ENCODE measurements at regions not wholly inside any gene's neighbourhood (a gene's known extent, or its start where the extent isn't known, plus 50 kb on each side); places are given as distances from the start of the nearest gene placed in this dataset.

GRCh38 chr18:39435996-39436395 is 1870.4 kb upstream of the CELF4 start:
- Mint-ChIP-seq H3K4me3 (no peak overlapping the region), H3K9me3 (peaks cover 8 to 13% of the 10 kb centered on the region in 2 donors), H3K4me1 (ENCODE audit: low read depth in 2 of 2) (no peaks in the 10 kb centered on the region), H3K27me3 (no peaks in the 10 kb centered on the region), H3K27ac (no peak overlapping the region), H3K36me3 (ENCODE audit: insufficient read depth) (no peaks in the 10 kb centered on the region)
- DNase-seq (no peak), ATAC-seq (replicated peaks) (no peak)

- no peaks in the 10 kb centered on the region for H3K36me3 Mint-ChIP-seq (ENCODE audit: insufficient read depth)
- ATAC-seq (replicated peaks) (no peak), DNase-seq (no peak)
- H3K27me3 Mint-ChIP-seq = no peaks in the 10 kb centered on the region
- H3K27ac Mint-ChIP-seq = no peak overlapping the region
- no peak overlapping the region for H3K4me3 Mint-ChIP-seq
- H3K9me3 Mint-ChIP-seq = peaks cover 8 to 13% of the 10 kb centered on the region in 2 donors
- H3K4me1 Mint-ChIP-seq (ENCODE audit: low read depth in 2 of 2) = no peaks in the 10 kb centered on the region
These were observed 1869.6 kb upstream of the CELF4 start for GRCh38 chr18:39435209-39435608.

- DNase-seq (no peak), ATAC-seq (replicated peaks) (no peak)
- no peak overlapping the region for H3K27ac Mint-ChIP-seq
- no peak overlapping the region for H3K4me3 Mint-ChIP-seq
- no peaks in the 10 kb centered on the region for H3K36me3 Mint-ChIP-seq (ENCODE audit: insufficient read depth)
- no peaks in the 10 kb centered on the region for H3K27me3 Mint-ChIP-seq
- H3K4me1 Mint-ChIP-seq (ENCODE audit: low read depth in 2 of 2) = no peaks in the 10 kb centered on the region
- peaks cover 8 to 13% of the 10 kb centered on the region in 2 donors for H3K9me3 Mint-ChIP-seq
These were observed 1868.8 kb upstream of the CELF4 start for GRCh38 chr18:39434223-39434920.

GRCh38 chr18:39425172-39425850 is 1859.7 kb upstream of the CELF4 start:
- ATAC-seq (replicated peaks) (no peak), DNase-seq (no peak)
- H3K9me3 Mint-ChIP-seq = peaks cover 5 to 8% of the 10 kb centered on the region in 2 donors
- no peaks in the 10 kb centered on the region for H3K27me3 Mint-ChIP-seq
- no peak overlapping the region for H3K4me3 Mint-ChIP-seq
- H3K27ac Mint-ChIP-seq = no peak overlapping the region
- H3K4me1 Mint-ChIP-seq (ENCODE audit: low read depth in 2 of 2) = no peaks in the 10 kb centered on the region
- H3K36me3 Mint-ChIP-seq (ENCODE audit: insufficient read depth) = no peaks in the 10 kb centered on the region

GRCh38 chr18:39424261-39424660 is 1858.7 kb upstream of the CELF4 start:
- Mint-ChIP-seq H3K27me3 (no peaks in the 10 kb centered on the region), H3K36me3 (ENCODE audit: insufficient read depth) (no peaks in the 10 kb centered on the region), H3K9me3 (peaks cover 5 to 8% of the 10 kb centered on the region in 2 donors), H3K4me3 (no peak overlapping the region), H3K27ac (no peak overlapping the region), H3K4me1 (ENCODE audit: low read depth in 2 of 2) (no peaks in the 10 kb centered on the region)
- no peak for DNase-seq
- no peak for ATAC-seq (replicated peaks)

- Mint-ChIP-seq H3K36me3 (ENCODE audit: insufficient read depth) (no peaks in the 10 kb centered on the region), H3K4me3 (no peak overlapping the region), H3K27ac (no peak overlapping the region), H3K9me3 (peaks cover 5 to 7% of the 10 kb centered on the region in 2 donors), H3K4me1 (ENCODE audit: low read depth in 2 of 2) (no peaks in the 10 kb centered on the region), H3K27me3 (no peaks in the 10 kb centered on the region)
- DNase-seq (no peak), ATAC-seq (replicated peaks) (no peak)
These were observed 1855.7 kb upstream of the CELF4 start for GRCh38 chr18:39421276-39421675.

GRCh38 chr18:39419315-39419714 is 1853.7 kb upstream of the CELF4 start:
- Mint-ChIP-seq H3K4me1 (ENCODE audit: low read depth in 2 of 2) (no peaks in the 10 kb centered on the region), H3K27ac (no peak overlapping the region), H3K4me3 (no peak overlapping the region), H3K36me3 (ENCODE audit: insufficient read depth) (no peaks in the 10 kb centered on the region), H3K27me3 (no peaks in the 10 kb centered on the region), H3K9me3 (peaks cover 6 to 7% of the 10 kb centered on the region in 2 donors)
- no peak for ATAC-seq (replicated peaks)
- DNase-seq = no peak

- ATAC-seq (replicated peaks) (no peak), DNase-seq (no peak)
- Mint-ChIP-seq H3K4me3 (no peak overlapping the region), H3K9me3 (peaks cover 7 to 13% of the 10 kb centered on the region in 2 donors), H3K27me3 (no peaks in the 10 kb centered on the region), H3K36me3 (ENCODE audit: insufficient read depth) (no peaks in the 10 kb centered on the region), H3K27ac (no peak overlapping the region), H3K4me1 (ENCODE audit: low read depth in 2 of 2) (no peaks in the 10 kb centered on the region)
These were observed 1849.9 kb upstream of the CELF4 start for GRCh38 chr18:39415471-39415870.

- ATAC-seq (replicated peaks) (no peak), DNase-seq (no peak)
- no peaks in the 10 kb centered on the region for H3K36me3 Mint-ChIP-seq (ENCODE audit: insufficient read depth)
- H3K4me1 Mint-ChIP-seq (ENCODE audit: low read depth in 2 of 2) = no peaks in the 10 kb centered on the region
- no peak overlapping the region for H3K27ac Mint-ChIP-seq
- no peak overlapping the region for H3K4me3 Mint-ChIP-seq
- H3K27me3 Mint-ChIP-seq = no peaks in the 10 kb centered on the region
- H3K9me3 Mint-ChIP-seq = peaks cover 7 to 13% of the 10 kb centered on the region in 2 donors
These were observed 1848.6 kb upstream of the CELF4 start for GRCh38 chr18:39414009-39414700.

- Mint-ChIP-seq H3K27me3 (no peaks in the 10 kb centered on the region), H3K36me3 (ENCODE audit: insufficient read depth) (no peaks in the 10 kb centered on the region), H3K4me1 (ENCODE audit: low read depth in 2 of 2) (no peaks in the 10 kb centered on the region), H3K4me3 (no peak overlapping the region), H3K9me3 (peaks cover 11 to 12% of the 10 kb centered on the region in 2 donors), H3K27ac (no peak overlapping the region)
- DNase-seq = no peak
- no peak for ATAC-seq (replicated peaks)
These were observed 1841.3 kb upstream of the CELF4 start for GRCh38 chr18:39406941-39407340.

GRCh38 chr18:39403121-39403520 is 1837.5 kb upstream of the CELF4 start:
- Mint-ChIP-seq H3K27me3 (no peaks in the 10 kb centered on the region), H3K27ac (no peak overlapping the region), H3K9me3 (peaks cover 11 to 12% of the 10 kb centered on the region in 2 donors), H3K36me3 (ENCODE audit: insufficient read depth) (no peaks in the 10 kb centered on the region), H3K4me1 (ENCODE audit: low read depth in 2 of 2) (no peaks in the 10 kb centered on the region), H3K4me3 (no peak overlapping the region)
- ATAC-seq (replicated peaks) = no peak
- no peak for DNase-seq

- peaks cover 0 to 6% of the 10 kb centered on the region in 2 donors for H3K9me3 Mint-ChIP-seq
- H3K27me3 Mint-ChIP-seq = no peaks in the 10 kb centered on the region
- DNase-seq (no peak), ATAC-seq (replicated peaks) (no peak)
- no peak overlapping the region for H3K27ac Mint-ChIP-seq
- H3K4me1 Mint-ChIP-seq (ENCODE audit: low read depth in 2 of 2) = no peaks in the 10 kb centered on the region
- no peak overlapping the region for H3K4me3 Mint-ChIP-seq
- no peaks in the 10 kb centered on the region for H3K36me3 Mint-ChIP-seq (ENCODE audit: insufficient read depth)
These were observed 1834.1 kb upstream of the CELF4 start for GRCh38 chr18:39399662-39400061.

GRCh38 chr18:39396168-39396567 is 1830.6 kb upstream of the CELF4 start:
- H3K4me3 Mint-ChIP-seq = no peak overlapping the region
- H3K27ac Mint-ChIP-seq = no peak overlapping the region
- no peaks in the 10 kb centered on the region for H3K36me3 Mint-ChIP-seq (ENCODE audit: insufficient read depth)
- ATAC-seq (replicated peaks) = no peak
- peaks cover 13 to 16% of the 10 kb centered on the region in 2 donors for H3K9me3 Mint-ChIP-seq
- DNase-seq = no peak
- no peaks in the 10 kb centered on the region for H3K27me3 Mint-ChIP-seq
- H3K4me1 Mint-ChIP-seq (ENCODE audit: low read depth in 2 of 2) = no peaks in the 10 kb centered on the region
